ENCODE measurements at regions not wholly inside any gene's neighbourhood (a gene's known extent, or its start where the extent isn't known, plus 50 kb on each side); places are given as distances from the start of the nearest gene placed in this dataset.

DNA sequence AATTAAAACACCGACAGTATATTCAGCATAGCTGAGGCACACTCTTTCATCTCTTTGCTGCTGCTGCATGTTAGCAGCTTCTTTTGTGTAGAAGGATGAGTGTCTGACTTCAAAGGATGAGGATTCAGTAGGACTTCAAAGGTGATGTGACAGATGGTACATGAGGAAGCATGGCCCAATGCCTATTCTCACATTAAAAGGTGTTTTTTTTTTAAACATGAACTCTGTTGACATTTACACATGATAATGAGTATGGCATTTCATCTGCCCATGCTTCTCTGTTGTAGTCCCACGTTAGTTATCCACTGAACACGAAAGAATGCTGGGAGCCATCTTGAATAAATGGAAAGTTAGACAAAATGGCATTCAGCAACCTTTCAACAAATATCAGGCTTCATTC is 1950.8 kb upstream of the PIK3C3 start:
- Histone ChIP-seq H3K27ac (no peak overlapping the region), H3K27me3 (no peaks in the 10 kb centered on the region), H3K4me1 (no peaks in the 10 kb centered on the region), H3K4me3 (no peak overlapping the region), H3K9me3 (no peaks in the 10 kb centered on the region), H3K36me3 (ENCODE audit: low read depth, missing control alignments) (no peaks in the 10 kb centered on the region)
- TF ChIP-seq, protein P1, sequence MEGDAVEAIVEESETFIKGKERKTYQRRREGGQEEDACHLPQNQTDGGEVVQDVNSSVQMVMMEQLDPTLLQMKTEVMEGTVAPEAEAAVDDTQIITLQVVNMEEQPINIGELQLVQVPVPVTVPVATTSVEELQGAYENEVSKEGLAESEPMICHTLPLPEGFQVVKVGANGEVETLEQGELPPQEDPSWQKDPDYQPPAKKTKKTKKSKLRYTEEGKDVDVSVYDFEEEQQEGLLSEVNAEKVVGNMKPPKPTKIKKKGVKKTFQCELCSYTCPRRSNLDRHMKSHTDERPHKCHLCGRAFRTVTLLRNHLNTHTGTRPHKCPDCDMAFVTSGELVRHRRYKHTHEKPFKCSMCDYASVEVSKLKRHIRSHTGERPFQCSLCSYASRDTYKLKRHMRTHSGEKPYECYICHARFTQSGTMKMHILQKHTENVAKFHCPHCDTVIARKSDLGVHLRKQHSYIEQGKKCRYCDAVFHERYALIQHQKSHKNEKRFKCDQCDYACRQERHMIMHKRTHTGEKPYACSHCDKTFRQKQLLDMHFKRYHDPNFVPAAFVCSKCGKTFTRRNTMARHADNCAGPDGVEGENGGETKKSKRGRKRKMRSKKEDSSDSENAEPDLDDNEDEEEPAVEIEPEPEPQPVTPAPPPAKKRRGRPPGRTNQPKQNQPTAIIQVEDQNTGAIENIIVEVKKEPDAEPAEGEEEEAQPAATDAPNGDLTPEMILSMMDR (IDR thresholded peaks at IDR 0.05): no peak
- no peak for TF ChIP-seq POLR2A (IDR thresholded peaks at IDR 0.05)
- no peak for DNase-seq
- intact Hi-C loops (cut with DNase I; ENCODE audit: low total_unique reads): no loop called here
- WGBS, 2 donors: 86 to 89% methylated on average over 3 of the region's 3 CpGs

DNA sequence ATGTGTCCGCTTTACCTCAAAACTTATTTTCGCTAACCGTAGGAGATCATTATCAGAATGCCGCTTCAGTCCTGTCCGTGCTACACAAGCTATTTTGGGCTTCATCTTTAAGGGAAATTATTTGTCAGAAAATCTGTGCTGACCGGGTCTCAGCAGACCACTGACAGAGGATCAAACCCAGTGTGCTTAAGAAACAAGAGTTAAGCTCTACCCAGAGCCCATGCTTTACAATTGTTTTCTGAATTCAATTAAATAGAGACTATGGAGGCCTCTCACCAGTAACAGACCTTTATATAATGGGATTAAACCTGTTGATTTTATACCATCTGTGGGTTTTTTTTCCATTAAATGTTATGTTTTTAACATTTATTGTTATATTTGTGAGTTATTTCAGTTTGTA is 1956.7 kb upstream of the PIK3C3 start:
- no peak for DNase-seq
- H3K9me3 ChIP-seq: no peaks in the 10 kb centered on the region
- H3K4me1 ChIP-seq: no peaks in the 10 kb centered on the region
- no peak for TF ChIP-seq POLR2A (IDR thresholded peaks at IDR 0.05)
- TF ChIP-seq, protein P1 (IDR thresholded peaks at IDR 0.05): no peak
- no peak overlapping the region for H3K27ac ChIP-seq
- H3K27me3 ChIP-seq: no peaks in the 10 kb centered on the region
- intact Hi-C loops (cut with DNase I; ENCODE audit: low total_unique reads): no loop called here
- no peaks in the 10 kb centered on the region for H3K36me3 ChIP-seq (ENCODE audit: low read depth, missing control alignments)
- WGBS, 2 donors: 69 to 80% methylated on average over 6 of the region's 6 CpGs
- H3K4me3 ChIP-seq: no peak overlapping the region

DNA sequence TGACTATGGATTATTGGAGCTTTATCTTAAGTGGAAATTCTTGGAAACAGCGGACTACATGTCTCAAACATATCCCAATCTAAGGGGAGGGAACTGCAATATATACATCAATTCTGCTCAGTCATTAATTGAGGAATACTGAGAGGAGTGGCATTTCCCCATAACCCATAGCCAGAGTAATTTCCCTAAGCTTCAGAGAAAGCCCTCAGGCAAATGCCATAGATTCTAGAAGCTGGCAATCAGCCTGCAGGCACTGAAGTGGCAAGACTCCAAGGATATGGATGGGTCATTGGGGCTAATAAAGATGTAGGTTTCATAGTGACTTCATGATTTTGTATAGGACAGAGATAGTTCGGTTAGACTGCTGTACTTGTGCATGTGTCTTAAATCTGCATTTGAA is 1960.5 kb upstream of the PIK3C3 start:
- 81 to 97% methylated on average over 2 of the region's 2 CpGs for WGBS, 2 donors
- H3K36me3 ChIP-seq (ENCODE audit: low read depth, missing control alignments): no peaks in the 10 kb centered on the region

DNA sequence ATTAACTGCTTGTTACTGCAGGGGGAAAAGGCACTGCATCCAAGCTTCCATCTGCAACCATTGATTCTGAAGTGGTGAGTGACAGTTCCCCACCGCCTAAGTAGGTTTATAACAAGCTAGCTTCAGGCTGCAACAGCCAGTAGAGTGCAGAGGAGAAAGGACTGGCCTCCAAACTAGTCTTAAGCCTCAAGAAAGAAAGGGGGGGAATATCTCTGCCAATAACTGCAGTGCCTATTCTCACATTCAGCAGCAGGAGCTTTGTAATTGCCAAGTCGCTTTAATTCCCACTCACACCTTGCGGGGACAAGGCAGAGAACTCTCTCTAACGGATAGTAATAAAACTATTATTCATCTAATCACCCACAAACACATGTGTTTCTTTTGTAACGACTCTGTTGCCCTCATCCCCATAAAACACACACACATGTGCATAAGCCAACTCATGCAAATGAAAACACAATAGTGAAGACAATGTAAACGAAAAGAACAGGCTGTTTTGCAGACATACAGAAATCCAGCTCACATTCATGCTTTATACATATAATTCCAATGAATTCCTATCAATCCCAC is 1963.3 kb upstream of the PIK3C3 start:
- TF ChIP-seq, protein P1 (IDR thresholded peaks at IDR 0.05): no peak
- TF ChIP-seq POLR2A (IDR thresholded peaks at IDR 0.05): no peak
- no peaks in the 10 kb centered on the region for H3K27me3 ChIP-seq
- H3K27ac ChIP-seq: no peak overlapping the region
- no peak overlapping the region for H3K4me3 ChIP-seq
- intact Hi-C loops (cut with DNase I; ENCODE audit: low total_unique reads): no loop called here
- H3K9me3 ChIP-seq: no peaks in the 10 kb centered on the region
- H3K36me3 ChIP-seq (ENCODE audit: low read depth, missing control alignments): no peaks in the 10 kb centered on the region
- WGBS, 2 donors: 74 to 79% methylated on average over 6 of the region's 6 CpGs
- DNase-seq: no peak
- H3K4me1 ChIP-seq: no peaks in the 10 kb centered on the region

More for the DNA sequence above, 1960.5 kb upstream of the PIK3C3 start:
- Histone ChIP-seq H3K4me1 (no peaks in the 10 kb centered on the region), H3K9me3 (no peaks in the 10 kb centered on the region), H3K27ac (no peak overlapping the region), H3K27me3 (no peaks in the 10 kb centered on the region), H3K4me3 (no peak overlapping the region)
- intact Hi-C loops (cut with DNase I; ENCODE audit: low total_unique reads): no loop called here
- no peak for DNase-seq
- no peak for TF ChIP-seq POLR2A (IDR thresholded peaks at IDR 0.05)
- TF ChIP-seq, protein P1 (IDR thresholded peaks at IDR 0.05): no peak

DNA sequence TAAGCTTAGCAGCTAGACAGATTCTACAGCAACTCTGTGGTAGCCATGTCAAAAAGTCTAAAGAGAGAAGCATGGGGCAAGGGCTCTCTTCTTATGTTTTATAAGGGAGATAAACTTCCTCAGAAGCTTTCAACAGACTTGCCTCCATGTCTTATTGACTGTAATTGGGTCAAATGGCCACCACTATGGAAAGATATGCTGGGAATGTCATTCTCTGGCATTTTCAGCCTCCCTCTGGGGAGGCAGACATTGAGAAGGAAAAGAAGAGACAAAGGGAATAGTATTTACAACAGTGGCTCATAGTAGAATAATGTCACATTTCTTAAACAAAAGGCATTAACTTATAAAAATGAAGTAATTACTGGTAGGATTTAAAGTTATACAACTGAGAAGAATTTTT is 1964.5 kb upstream of the PIK3C3 start:
- Histone ChIP-seq H3K4me3 (no peak overlapping the region), H3K27me3 (no peaks in the 10 kb centered on the region), H3K4me1 (no peaks in the 10 kb centered on the region), H3K36me3 (ENCODE audit: low read depth, missing control alignments) (no peaks in the 10 kb centered on the region), H3K27ac (no peak overlapping the region), H3K9me3 (no peaks in the 10 kb centered on the region)
- no peak for TF ChIP-seq POLR2A (IDR thresholded peaks at IDR 0.05)
- TF ChIP-seq, protein P1 (IDR thresholded peaks at IDR 0.05): no peak
- intact Hi-C loops (cut with DNase I; ENCODE audit: low total_unique reads): no loop called here
- DNase-seq: no peak

Measured in testis (tissue), 2 donors.